ENCODE measurements at regions not wholly inside any gene's neighbourhood (a gene's known extent, or its start where the extent isn't known, plus 50 kb on each side); places are given as distances from the start of the nearest gene placed in this dataset.

DNA sequence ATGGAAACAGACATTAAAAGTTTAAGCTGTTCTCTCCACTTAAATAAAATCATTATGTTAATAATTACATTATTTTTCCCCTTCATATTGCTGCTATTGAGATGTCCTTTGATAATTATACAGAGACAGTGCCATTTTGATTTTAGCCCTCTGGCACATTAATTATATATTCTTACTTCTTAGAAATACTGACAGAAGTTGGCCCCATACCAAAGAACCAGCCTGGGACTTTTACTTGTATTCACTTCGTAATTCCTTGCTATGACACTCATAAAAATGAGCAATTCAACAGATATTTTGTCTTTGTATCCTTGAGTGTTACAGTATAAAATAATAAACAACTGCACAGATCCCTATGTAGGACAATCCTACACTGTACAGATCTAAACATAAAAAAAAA, 743.7 kb downstream of the TBC1D32 start:
- TF ChIP-seq, protein P1, sequence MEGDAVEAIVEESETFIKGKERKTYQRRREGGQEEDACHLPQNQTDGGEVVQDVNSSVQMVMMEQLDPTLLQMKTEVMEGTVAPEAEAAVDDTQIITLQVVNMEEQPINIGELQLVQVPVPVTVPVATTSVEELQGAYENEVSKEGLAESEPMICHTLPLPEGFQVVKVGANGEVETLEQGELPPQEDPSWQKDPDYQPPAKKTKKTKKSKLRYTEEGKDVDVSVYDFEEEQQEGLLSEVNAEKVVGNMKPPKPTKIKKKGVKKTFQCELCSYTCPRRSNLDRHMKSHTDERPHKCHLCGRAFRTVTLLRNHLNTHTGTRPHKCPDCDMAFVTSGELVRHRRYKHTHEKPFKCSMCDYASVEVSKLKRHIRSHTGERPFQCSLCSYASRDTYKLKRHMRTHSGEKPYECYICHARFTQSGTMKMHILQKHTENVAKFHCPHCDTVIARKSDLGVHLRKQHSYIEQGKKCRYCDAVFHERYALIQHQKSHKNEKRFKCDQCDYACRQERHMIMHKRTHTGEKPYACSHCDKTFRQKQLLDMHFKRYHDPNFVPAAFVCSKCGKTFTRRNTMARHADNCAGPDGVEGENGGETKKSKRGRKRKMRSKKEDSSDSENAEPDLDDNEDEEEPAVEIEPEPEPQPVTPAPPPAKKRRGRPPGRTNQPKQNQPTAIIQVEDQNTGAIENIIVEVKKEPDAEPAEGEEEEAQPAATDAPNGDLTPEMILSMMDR (conservative IDR thresholded peaks at IDR 0.05; ENCODE audit: low read depth, low read length), result no peak
- TF ChIP-seq POLR2A (IDR thresholded peaks at IDR 0.05; ENCODE audit: low read depth, low read length) (no peak), MAFK (IDR thresholded peaks at IDR 0.05; ENCODE audit: low read depth, low read length) (no peak), CEBPB (IDR thresholded peaks at IDR 0.05; ENCODE audit: low read depth, low read length) (no peak)
- TF ChIP-seq, protein P2, sequence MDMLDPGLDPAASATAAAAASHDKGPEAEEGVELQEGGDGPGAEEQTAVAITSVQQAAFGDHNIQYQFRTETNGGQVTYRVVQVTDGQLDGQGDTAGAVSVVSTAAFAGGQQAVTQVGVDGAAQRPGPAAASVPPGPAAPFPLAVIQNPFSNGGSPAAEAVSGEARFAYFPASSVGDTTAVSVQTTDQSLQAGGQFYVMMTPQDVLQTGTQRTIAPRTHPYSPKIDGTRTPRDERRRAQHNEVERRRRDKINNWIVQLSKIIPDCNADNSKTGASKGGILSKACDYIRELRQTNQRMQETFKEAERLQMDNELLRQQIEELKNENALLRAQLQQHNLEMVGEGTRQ (IDR thresholded peaks at IDR 0.05; ENCODE audit: low read depth, low read length), result no peak

Data from IMR-90 (cell line).